Esophagus muscularis mucosa (tissue), 3 donors: ENCODE measurements at regions not wholly inside any gene's neighbourhood (a gene's known extent, or its start where the extent isn't known, plus 50 kb on each side); places are given as distances from the start of the nearest gene placed in this dataset.

Experiments used
- CTCF ChIP-seq, 3 experiments: fragments of 200-600 bp in 2 of 3; fragments of 450-650 bp in 1 of 3; sonication (generic) in 2 of 3; IDR thresholded peaks; one replicate each; pipeline ENCODE4 v1.5.1; 2017 to 2019; ENCODE audit warnings: antibody characterized with exemption in 3 of 3, mild to moderate bottlenecking in 2 of 3, moderate library complexity in 1 of 3
- POLR2A ChIP-seq: fragments of 450-650 bp; IDR thresholded peaks from one replicate; pipeline ENCODE4 v1.6.1; 2017; ENCODE audit warnings: antibody characterized with exemption, moderate library complexity, mild to moderate bottlenecking, low read depth

GRCh38 chr3:110420158-110420641 lies 651.4 kb upstream of the NECTIN3 start:
- TF ChIP-seq CTCF (IDR thresholded peaks at IDR 0.05) (no peak), POLR2A (no peak)
